ENCODE measurements at regions not wholly inside any gene's neighbourhood (a gene's known extent, or its start where the extent isn't known, plus 50 kb on each side); places are given as distances from the start of the nearest gene placed in this dataset.

GRCh38 chr5:171575386-171575785 is 155.9 kb downstream of the FGF18 start:
- TF ChIP-seq CTCF (IDR thresholded peaks at IDR 0.05), result no peak
- no peak for TF ChIP-seq EZH2phosphoT487 (IDR thresholded peaks at IDR 0.05)

All from neural progenitor cell (in vitro differentiated cells).